ENCODE measurements at regions not wholly inside any gene's neighbourhood (a gene's known extent, or its start where the extent isn't known, plus 50 kb on each side); places are given as distances from the start of the nearest gene placed in this dataset.
"Not testable (repeated sequence)": the region's sequence is repeated elsewhere in the genome, so short reads cannot be mapped to it uniquely, and the experiment has no call there.

- TF ChIP-seq CTCF (IDR thresholded peaks at IDR 0.05; ENCODE audit: unreplicated experiment) = no peak
- Mint-ChIP-seq H3K9me3 (ENCODE audit: low read depth) (peaks cover under 1% of the 10 kb centered on the region), H3K27ac (no peak overlapping the region), H3K36me3 (ENCODE audit: insufficient read depth) (no peaks in the 10 kb centered on the region), H3K27me3 (no peaks in the 10 kb centered on the region), H3K4me1 (ENCODE audit: low read depth) (peaks cover 4% of the 10 kb centered on the region), H3K4me3 (ENCODE audit: low read depth) (no peak overlapping the region)
- DNase-seq (ENCODE audit: low spot score, unreplicated experiment) = no peak
These were observed 253.8 kb upstream of the POU5F2 start for GRCh38 chr5:93995126-93995621.

GRCh38 chr5:93993161-93993560, 251.8 kb upstream of the POU5F2 start:
- no peaks in the 10 kb centered on the region for H3K36me3 Mint-ChIP-seq (ENCODE audit: insufficient read depth)
- no peak for DNase-seq (ENCODE audit: low spot score, unreplicated experiment)
- no peak for TF ChIP-seq CTCF (IDR thresholded peaks at IDR 0.05; ENCODE audit: unreplicated experiment)
- H3K9me3 Mint-ChIP-seq (ENCODE audit: low read depth) = peaks cover under 1% of the 10 kb centered on the region
- H3K4me1 Mint-ChIP-seq (ENCODE audit: low read depth) = peaks cover 6% of the 10 kb centered on the region
- H3K27ac Mint-ChIP-seq = no peak overlapping the region
- H3K27me3 Mint-ChIP-seq = no peaks in the 10 kb centered on the region
- no peak overlapping the region for H3K4me3 Mint-ChIP-seq (ENCODE audit: low read depth)

GRCh38 chr5:93990504-93991070, 249.2 kb upstream of the POU5F2 start:
- peaks cover 6% of the 10 kb centered on the region for H3K4me1 Mint-ChIP-seq (ENCODE audit: low read depth)
- no peak overlapping the region for H3K27ac Mint-ChIP-seq
- DNase-seq (ENCODE audit: low spot score, unreplicated experiment) = no peak

GRCh38 chr5:93985940-93986570, 244.7 kb upstream of the POU5F2 start:
- not testable (repeated sequence) for H3K4me1 Mint-ChIP-seq (ENCODE audit: low read depth); H3K27me3 Mint-ChIP-seq; H3K27ac Mint-ChIP-seq; DNase-seq (ENCODE audit: low spot score, unreplicated experiment); H3K9me3 Mint-ChIP-seq (ENCODE audit: low read depth); H3K36me3 Mint-ChIP-seq (ENCODE audit: insufficient read depth); H3K4me3 Mint-ChIP-seq (ENCODE audit: low read depth)

More at GRCh38 chr5:93990504-93991070, 249.2 kb upstream of the POU5F2 start:
- TF ChIP-seq CTCF (IDR thresholded peaks at IDR 0.05; ENCODE audit: unreplicated experiment) = no peak
- no peak overlapping the region for H3K4me3 Mint-ChIP-seq (ENCODE audit: low read depth)
- H3K9me3 Mint-ChIP-seq (ENCODE audit: low read depth) = peaks cover 9% of the 10 kb centered on the region
- no peaks in the 10 kb centered on the region for H3K27me3 Mint-ChIP-seq
- H3K36me3 Mint-ChIP-seq (ENCODE audit: insufficient read depth) = peaks cover 7% of the 10 kb centered on the region

GRCh38 chr5:93978222-93978621, 236.8 kb upstream of the POU5F2 start:
- no peak for DNase-seq (ENCODE audit: low spot score, unreplicated experiment)

More at GRCh38 chr5:93978222-93978621, 236.8 kb upstream of the POU5F2 start:
- Mint-ChIP-seq H3K36me3 (ENCODE audit: insufficient read depth) (peaks cover 19% of the 10 kb centered on the region), H3K4me3 (ENCODE audit: low read depth) (no peak overlapping the region), H3K9me3 (ENCODE audit: low read depth) (peaks cover 41% of the 10 kb centered on the region), H3K27me3 (no peaks in the 10 kb centered on the region), H3K4me1 (ENCODE audit: low read depth) (no peaks in the 10 kb centered on the region), H3K27ac (no peak overlapping the region)
- no peak for TF ChIP-seq CTCF (IDR thresholded peaks at IDR 0.05; ENCODE audit: unreplicated experiment)

Measured in progenitor cell of endocrine pancreas (in vitro differentiated cells).